Hepatocyte (in vitro differentiated cells): ENCODE measurements at regions not wholly inside any gene's neighbourhood (a gene's known extent, or its start where the extent isn't known, plus 50 kb on each side); places are given as distances from the start of the nearest gene placed in this dataset.

Experiments
- EZH2 ChIP-seq: fragments of 200-600 bp; sonication (generic); IDR thresholded peaks from 2 replicates; pipeline ENCODE4 v1.6.1; 2016; ENCODE audit warnings: antibody characterized with exemption, mild to moderate bottlenecking, borderline replicate concordance
- EZH2phosphoT487 ChIP-seq: fragments of 200-600 bp; sonication (generic); IDR thresholded peaks from one replicate; pipeline ENCODE4 v1.6.1; 2018; ENCODE audit warnings: antibody characterized with exemption, mild to moderate bottlenecking, low read depth, moderate library complexity; ENCODE audit not compliant: unreplicated experiment, severe bottlenecking
- TF ChIP-seq, protein P1 (sequence below): fragments of 200-600 bp; sonication (generic); IDR thresholded peaks from 2 replicates; pipeline ENCODE4 v1.5.1; 2016; ENCODE audit warnings: antibody characterized with exemption, mild to moderate bottlenecking; ENCODE audit not compliant: poor library complexity

DNA sequence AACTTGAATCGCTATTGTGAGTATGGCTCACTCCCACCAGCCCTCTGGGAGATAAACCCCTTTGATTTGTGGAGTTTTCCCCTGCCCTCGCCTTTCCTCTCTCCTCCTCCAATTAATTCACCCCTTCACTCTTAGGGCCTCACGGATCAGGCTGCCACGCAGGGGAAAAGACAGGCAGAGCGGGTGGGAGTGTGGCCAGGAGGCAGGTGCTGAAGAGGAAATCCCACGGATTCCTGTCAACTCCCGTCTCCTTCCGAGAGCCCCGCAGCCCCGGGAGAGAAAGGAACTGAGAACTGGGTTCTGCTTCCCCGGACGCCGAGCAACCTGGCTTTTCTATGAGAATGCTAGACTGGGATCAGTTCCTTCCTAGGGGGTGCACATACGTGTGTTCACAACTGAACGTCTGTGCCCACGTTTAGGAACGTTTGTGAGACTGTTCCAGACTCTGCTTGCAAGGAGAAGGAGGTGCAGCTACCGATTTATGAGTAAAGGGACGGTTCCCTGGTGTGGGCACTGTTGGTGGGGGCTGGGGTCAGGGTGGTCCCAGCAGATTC is 314.5 kb upstream of the TLE4 start:
- no peak for TF ChIP-seq EZH2phosphoT487
- TF ChIP-seq, protein P1, sequence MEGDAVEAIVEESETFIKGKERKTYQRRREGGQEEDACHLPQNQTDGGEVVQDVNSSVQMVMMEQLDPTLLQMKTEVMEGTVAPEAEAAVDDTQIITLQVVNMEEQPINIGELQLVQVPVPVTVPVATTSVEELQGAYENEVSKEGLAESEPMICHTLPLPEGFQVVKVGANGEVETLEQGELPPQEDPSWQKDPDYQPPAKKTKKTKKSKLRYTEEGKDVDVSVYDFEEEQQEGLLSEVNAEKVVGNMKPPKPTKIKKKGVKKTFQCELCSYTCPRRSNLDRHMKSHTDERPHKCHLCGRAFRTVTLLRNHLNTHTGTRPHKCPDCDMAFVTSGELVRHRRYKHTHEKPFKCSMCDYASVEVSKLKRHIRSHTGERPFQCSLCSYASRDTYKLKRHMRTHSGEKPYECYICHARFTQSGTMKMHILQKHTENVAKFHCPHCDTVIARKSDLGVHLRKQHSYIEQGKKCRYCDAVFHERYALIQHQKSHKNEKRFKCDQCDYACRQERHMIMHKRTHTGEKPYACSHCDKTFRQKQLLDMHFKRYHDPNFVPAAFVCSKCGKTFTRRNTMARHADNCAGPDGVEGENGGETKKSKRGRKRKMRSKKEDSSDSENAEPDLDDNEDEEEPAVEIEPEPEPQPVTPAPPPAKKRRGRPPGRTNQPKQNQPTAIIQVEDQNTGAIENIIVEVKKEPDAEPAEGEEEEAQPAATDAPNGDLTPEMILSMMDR, result no peak
- no peak for TF ChIP-seq EZH2
